B cell (primary cell): ENCODE measurements at regions not wholly inside any gene's neighbourhood (a gene's known extent, or its start where the extent isn't known, plus 50 kb on each side); places are given as distances from the start of the nearest gene placed in this dataset.
"Not testable (repeated sequence)": the region's sequence is repeated elsewhere in the genome, so short reads cannot be mapped to it uniquely, and the experiment has no call there.

Experiments used
- ATAC-seq: fragments of 200-7000 bp; cut with Tn5 transposase; one replicate; pipeline ENCODE4 v1.10.0; 2021; ENCODE audit warnings: low read depth, mild to moderate bottlenecking, moderate number of reproducible peaks, moderate library complexity
- CTCF ChIA-PET: fragments of 350-600 bp; sonication (Branson Sonifier 250); formaldehyde crosslinking; loops from one replicate; lab custom pipeline; 2021; ENCODE audit warnings: antibody characterized with exemption, inconsistent platforms; lab: Charles Lee
- POLR2A ChIA-PET: fragments of 350-600 bp; sonication (Branson Sonifier 250); formaldehyde crosslinking; loops from one replicate; lab custom pipeline; 2021; ENCODE audit warnings: antibody characterized with exemption; lab: Charles Lee
- DNase-seq: peaks from one replicate; pipeline ENCODE4 v3.0.0; 2013
- H2AFZ ChIP-seq: 2 replicates; pipeline ENCODE4 v1.6.1; 2012; ENCODE audit warnings: mild to moderate bottlenecking, low read depth, low read length; ENCODE audit not compliant: insufficient read depth, poor library complexity, severe bottlenecking
- H3K27ac ChIP-seq, 2 donors: 1 replicate in 1 of 2; 2 replicates in 1 of 2; pipeline ENCODE4 v1.5.1; 2012 to 2013; ENCODE audit warnings: low read length in 2 of 2, mild to moderate bottlenecking in 2 of 2, moderate library complexity in 1 of 2
- H3K27me3 ChIP-seq, 4 experiments: fragments of 200-600 bp in 1 of 4; sonication (generic) in 1 of 4; replicated peaks in 1 of 4; 1 replicate in 2 of 4; 2 replicates in 2 of 4; pipeline versions ENCODE4 v1.6.1 to v1.7.0; 2013 to 2016; ENCODE audit warnings: low read length in 3 of 4, mild to moderate bottlenecking in 2 of 4, mixed read lengths in 1 of 4, moderate library complexity in 1 of 4; ENCODE audit not compliant: insufficient read depth in 4 of 4, control insufficient read depth in 3 of 4; ENCODE audit errors: control extremely low read depth in 1 of 4
- H3K36me3 ChIP-seq, 2 experiments: replicated peaks in 1 of 2; 1 replicate in 1 of 2; 2 replicates in 1 of 2; pipeline versions ENCODE4 v1.6.1 to v1.7.1; 2013; ENCODE audit warnings: low read length in 1 of 2; ENCODE audit not compliant: insufficient read depth in 2 of 2, control insufficient read depth in 1 of 2; ENCODE audit errors: control extremely low read depth in 1 of 2, extremely low read depth in 1 of 2
- H3K4me1 ChIP-seq, 2 donors: fragments of 200-600 bp in 1 of 2; sonication (generic) in 1 of 2; 1 replicate in 1 of 2; 2 replicates in 1 of 2; pipeline versions ENCODE4 v1.5.1 to v1.6.1; 2013 to 2017; ENCODE audit warnings: low read length in 2 of 2; ENCODE audit not compliant: control insufficient read depth in 2 of 2, insufficient read depth in 2 of 2
- H3K4me2 ChIP-seq: replicated peaks from 2 replicates; pipeline ENCODE3; 2012; ENCODE audit warnings: mild to moderate bottlenecking, low read depth, low read length; ENCODE audit not compliant: poor library complexity, severe bottlenecking
- H3K4me3 ChIP-seq, 5 experiments: fragments of 200-600 bp in 1 of 5; sonication (generic) in 1 of 5; 1 replicate in 3 of 5; 2 replicates in 2 of 5; pipeline versions ENCODE4 v1.5.1 to v1.7.0; 2011 to 2016; ENCODE audit warnings: low read length in 4 of 5, mild to moderate bottlenecking in 4 of 5, low read depth in 2 of 5, control low read depth in 1 of 5, moderate library complexity in 1 of 5; ENCODE audit not compliant: insufficient read depth in 1 of 5; ENCODE audit errors: control extremely low read depth in 1 of 5, extremely low read depth in 1 of 5
- H3K79me2 ChIP-seq: fragments of 200-600 bp; sonication (generic); one replicate; pipeline ENCODE4 v1.6.0; 2016; ENCODE audit warnings: low read length; ENCODE audit not compliant: control insufficient read depth, insufficient read depth
- H3K9ac ChIP-seq: fragments of 200-600 bp; sonication (generic); 2 replicates; pipeline ENCODE4 v1.6.1; 2017; ENCODE audit warnings: mild to moderate bottlenecking, low read length, moderate library complexity
- H3K9me3 ChIP-seq, 3 donors: one replicate each; pipeline versions ENCODE4 v1.6.1 to v1.7.1; 2013; ENCODE audit warnings: low read length in 2 of 3; ENCODE audit not compliant: control insufficient read depth in 2 of 3, insufficient read depth in 1 of 3; ENCODE audit errors: control extremely low read depth in 1 of 3
- H4K20me1 ChIP-seq: 2 replicates; pipeline ENCODE4 v1.6.0; 2012; ENCODE audit warnings: mild to moderate bottlenecking, low read length; ENCODE audit not compliant: insufficient read depth, control insufficient read depth, poor library complexity, severe bottlenecking
- H3K27ac Mint-ChIP-seq: one replicate; pipeline ENCODE4 v1.8.0; 2021; ENCODE audit warnings: mixed read lengths
- H3K27me3 Mint-ChIP-seq: one replicate; pipeline ENCODE4 v1.8.0; 2021; ENCODE audit warnings: mixed read lengths
- H3K4me1 Mint-ChIP-seq: one replicate; pipeline ENCODE4 v1.8.0; 2021; ENCODE audit warnings: mixed read lengths
- H3K4me3 Mint-ChIP-seq: one replicate; pipeline ENCODE4 v1.8.0; 2021; ENCODE audit warnings: mixed read lengths
- H3K9me3 Mint-ChIP-seq: one replicate; pipeline ENCODE4 v1.8.0; 2022; ENCODE audit warnings: mixed read lengths; ENCODE audit not compliant: insufficient read depth
- CTCF ChIP-seq: fragments of 200-600 bp; IDR thresholded peaks from one replicate; pipeline ENCODE4 v1.8.0; 2022; ENCODE audit warnings: antibody characterized with exemption, mild to moderate bottlenecking
- EZH2 ChIP-seq: IDR thresholded peaks from 2 replicates; pipeline ENCODE4 v1.6.1; 2012; ENCODE audit warnings: borderline replicate concordance, low read depth, mild to moderate bottlenecking, moderate library complexity, low read length; ENCODE audit not compliant: insufficient read depth, poor library complexity, severe bottlenecking
- WGBS: methylation state at CpG from one replicate; pipeline ENCODE4 v1.1.5; 2013; ENCODE audit warnings: missing lambda C conversion rate; ENCODE audit not compliant: insufficient coverage; 5-methylcytosine and 5-hydroxymethylcytosine counted together
- intact Hi-C: fragments of 100-400 bp; cut with micrococcal nuclease; formaldehyde crosslinking; loops from one replicate; pipeline ENCODE4 v1.10.0; 2022

GRCh38 chr6:87754828-87755227, 52.8 kb upstream of the AKIRIN2 start:
- Histone ChIP-seq H3K9me3 (peaks cover 4 to 25% (median 20%) of the 10 kb centered on the region in 3 donors), H3K9ac (no peak overlapping the region), H3K36me3 (no peaks in the 10 kb centered on the region), H3K27ac (peak overlapping the region; percentile 11 to 72), H3K4me3 (no peak overlapping the region), H3K4me2 (peak overlapping the region; percentile 50), H3K79me2 (peaks cover 5% of the 10 kb centered on the region), H3K27me3 (no peaks in the 10 kb centered on the region), H2AFZ (no peak overlapping the region), H4K20me1 (no peaks in the 10 kb centered on the region), H3K4me1 (peaks cover 37 to 40% of the 10 kb centered on the region in 2 donors)
- Mint-ChIP-seq H3K27ac (peak overlapping the region; percentile 69), H3K27me3 (no peaks in the 10 kb centered on the region), H3K4me3 (peak overlapping the region; percentile 41), H3K4me1 (peaks cover 35% of the 10 kb centered on the region), H3K9me3 (peaks cover 5% of the 10 kb centered on the region)
- CTCF ChIA-PET = interaction anchor here (0.6 to 2.2 kb wide), 9 partner anchors 12 to 1025 kb away, joined by 3 to 7 read pairs (median 4); no protein-coding TSS in a partner anchor
- intact Hi-C loops = loop anchor here (2.0 to 5.0 kb wide), 3 partner anchors 37 to 387 kb away; partner anchors contain the start of gene ORC3
- no CpG with 5 or more reads among the region's 1 CpG for WGBS
- ATAC-seq (peak; percentile 50), DNase-seq (peak; percentile 81)
- POLR2A ChIA-PET = interaction anchor here (0.6 to 1.7 kb wide), 5 partner anchors 12 to 1007 kb away, joined by 3 to 12 read pairs (median 6); partner anchors contain the start of gene AKIRIN2
- TF ChIP-seq EZH2 = no peak
- no peak for TF ChIP-seq CTCF

- no peaks in the 10 kb centered on the region for H3K27me3 Mint-ChIP-seq
- Histone ChIP-seq H4K20me1 (no peaks in the 10 kb centered on the region), H3K4me1 (peaks cover 32 to 34% of the 10 kb centered on the region in 2 donors), H3K36me3 (no peaks in the 10 kb centered on the region), H3K27ac (no peak overlapping the region), H3K79me2 (peaks cover 5% of the 10 kb centered on the region), H3K9me3 (peaks cover 4 to 28% (median 20%) of the 10 kb centered on the region in 3 donors), H3K27me3 (no peaks in the 10 kb centered on the region), H3K4me3 (no peak overlapping the region), H3K4me2 (no peak overlapping the region), H3K9ac (no peak overlapping the region), H2AFZ (no peak overlapping the region)
- peaks cover 29% of the 10 kb centered on the region for H3K4me1 Mint-ChIP-seq
- no peak overlapping the region for H3K4me3 Mint-ChIP-seq
- H3K27ac Mint-ChIP-seq = peak overlapping the region; percentile 3
- DNase-seq (no peak), ATAC-seq (no peak)
- peaks cover 5% of the 10 kb centered on the region for H3K9me3 Mint-ChIP-seq
- 83% methylated on average over 1 of the region's 4 CpGs for WGBS
- ChIA-PET CTCF (interaction anchor here (2.2 kb wide), 1 partner anchor 10 kb away, joined by 7 read pairs; no protein-coding TSS in a partner anchor), POLR2A (interaction anchor here (0.6 kb wide), 1 partner anchor 395 kb away, joined by 3 read pairs; no protein-coding TSS in a partner anchor)
- intact Hi-C loops = no loop called here
- TF ChIP-seq CTCF (no peak), EZH2 (no peak)
Measured at GRCh38 chr6:87753131-87753685, 51.2 kb upstream of the AKIRIN2 start.

GRCh38 chr6:87752503-87752902, 50.5 kb upstream of the AKIRIN2 start:
- H3K9me3 Mint-ChIP-seq, POLR2A ChIA-PET, H3K4me3 Mint-ChIP-seq, intact Hi-C loops, H2AFZ ChIP-seq, DNase-seq, H3K79me2 ChIP-seq, ATAC-seq, CTCF ChIA-PET, H3K9ac ChIP-seq, H3K27ac Mint-ChIP-seq, H3K27ac ChIP-seq, H3K36me3 ChIP-seq, H3K27me3 ChIP-seq, H4K20me1 ChIP-seq, H3K4me2 ChIP-seq, H3K4me3 ChIP-seq, H3K27me3 Mint-ChIP-seq: not testable (repeated sequence)
- WGBS = 96% methylated on average over 8 of the region's 11 CpGs
- peaks cover 30% of the 10 kb centered on the region for H3K4me1 Mint-ChIP-seq
- peaks cover 4 to 28% (median 20%) of the 10 kb centered on the region in 3 donors for H3K9me3 ChIP-seq
- H3K4me1 ChIP-seq = peaks cover 34% of the 10 kb centered on the region in 2 donors
